Keratinocyte (primary cell): ENCODE measurements at regions not wholly inside any gene's neighbourhood (a gene's known extent, or its start where the extent isn't known, plus 50 kb on each side); places are given as distances from the start of the nearest gene placed in this dataset.

Experiments
- DNase-seq: peaks from one replicate; pipeline ENCODE4 v3.0.0-alpha.2; 2011; ENCODE audit warnings: low read depth, missing footprints, low spot score
- FAIRE-seq: peaks from 2 replicates; lab custom pipeline; 2011; peaks lifted over from hg19 to GRCh38; lab: Jason Lieb, UNC
- H2AFZ ChIP-seq: 2 replicates; pipeline ENCODE4 v1.6.0; 2012; ENCODE audit warnings: low read length, control low read depth, inconsistent platforms; ENCODE audit not compliant: control insufficient read depth
- H3K27ac ChIP-seq: 2 replicates; pipeline ENCODE4 v1.5.1; 2011; ENCODE audit warnings: low read length; ENCODE audit not compliant: control insufficient read depth, insufficient read depth
- H3K27me3 ChIP-seq: 3 replicates; pipeline ENCODE4 v1.6.0; 2011; ENCODE audit warnings: low read length; ENCODE audit not compliant: control insufficient read depth, insufficient read depth; ENCODE audit errors: extremely low read depth
- H3K36me3 ChIP-seq, 2 experiments: 2 replicates in 1 of 2; 3 replicates in 1 of 2; pipeline ENCODE4 v1.5.1; 2011; ENCODE audit warnings: low read length in 2 of 2, mild to moderate bottlenecking in 1 of 2; ENCODE audit not compliant: control insufficient read depth in 2 of 2, insufficient read depth in 2 of 2; ENCODE audit errors: extremely low read depth in 1 of 2
- H3K4me1 ChIP-seq: 3 replicates; pipeline ENCODE4 v1.5.1; 2011; ENCODE audit warnings: low read length; ENCODE audit not compliant: control insufficient read depth, insufficient read depth; ENCODE audit errors: extremely low read depth
- H3K4me2 ChIP-seq: 3 replicates; pipeline ENCODE4 v1.6.0; 2011; ENCODE audit warnings: low read depth, low read length; ENCODE audit not compliant: control insufficient read depth, insufficient read depth; ENCODE audit errors: extremely low read depth
- H3K4me3 ChIP-seq, 3 experiments: fragments of 200-600 bp in 1 of 3; sonication (generic) in 1 of 3; 2 replicates in 2 of 3; 3 replicates in 1 of 3; pipeline ENCODE4 v1.5.1; 2011 to 2016; ENCODE audit warnings: low read length in 3 of 3, mild to moderate bottlenecking in 3 of 3, control low read depth in 2 of 3, inconsistent platforms in 1 of 3, low read depth in 1 of 3, mixed read lengths in 1 of 3, mixed run types in 1 of 3, moderate library complexity in 1 of 3; ENCODE audit not compliant: control insufficient read depth in 2 of 3, insufficient read depth in 2 of 3; ENCODE audit errors: extremely low read depth in 1 of 3
- H3K79me2 ChIP-seq: 2 replicates; pipeline ENCODE4 v1.6.0; 2012; ENCODE audit warnings: low read length; ENCODE audit not compliant: control insufficient read depth, insufficient read depth
- H3K9ac ChIP-seq: 3 replicates; pipeline ENCODE4 v1.6.0; 2011; ENCODE audit warnings: low read length; ENCODE audit not compliant: control insufficient read depth, insufficient read depth; ENCODE audit errors: extremely low read depth
- H3K9me1 ChIP-seq: 3 replicates; pipeline ENCODE4 v1.6.0; 2011; ENCODE audit warnings: low read length; ENCODE audit not compliant: control insufficient read depth, insufficient read depth; ENCODE audit errors: extremely low read depth
- H3K9me3 ChIP-seq: 2 replicates; pipeline ENCODE4 v1.5.1; 2012; ENCODE audit warnings: low read depth, low read length; ENCODE audit not compliant: control insufficient read depth
- H4K20me1 ChIP-seq: 3 replicates; pipeline ENCODE4 v1.6.0; 2011; ENCODE audit warnings: low read length; ENCODE audit not compliant: control insufficient read depth, insufficient read depth; ENCODE audit errors: extremely low read depth
- EZH2 ChIP-seq: IDR thresholded peaks from one replicate; pipeline ENCODE4 v1.6.1; 2012; ENCODE audit warnings: inconsistent platforms, mild to moderate bottlenecking, low read length, moderate library complexity
- dilution Hi-C: fragments of 300-500 bp; cut with MboI; formaldehyde crosslinking; loops from one replicate; pipeline ENCODE4 v1.7.0; 2020; ENCODE audit warnings: low sequenced_read_pairs; ENCODE audit not compliant: extremely low pct_ligation_motif_present
- TF ChIP-seq, protein P1 (sequence below), 3 experiments: IDR thresholded peaks in 1 of 3; conservative IDR thresholded peaks in 1 of 3; optimal IDR thresholded peaks in 1 of 3; 2 replicates in 2 of 3; 3 replicates in 1 of 3; pipeline versions ENCODE3 to v1.5.1; 2011; ENCODE audit warnings: low read length in 3 of 3, mild to moderate bottlenecking in 3 of 3, moderate library complexity in 2 of 3, control low read depth in 1 of 3, inconsistent platforms in 1 of 3; ENCODE audit not compliant: insufficient read depth in 2 of 3; ENCODE audit errors: extremely low read depth in 1 of 3

GRCh38 chr4:137678796-137679195 lies 146.5 kb upstream of the PCDH18 start:
- no peaks in the 10 kb centered on the region for H3K27me3 ChIP-seq
- TF ChIP-seq, protein P1, sequence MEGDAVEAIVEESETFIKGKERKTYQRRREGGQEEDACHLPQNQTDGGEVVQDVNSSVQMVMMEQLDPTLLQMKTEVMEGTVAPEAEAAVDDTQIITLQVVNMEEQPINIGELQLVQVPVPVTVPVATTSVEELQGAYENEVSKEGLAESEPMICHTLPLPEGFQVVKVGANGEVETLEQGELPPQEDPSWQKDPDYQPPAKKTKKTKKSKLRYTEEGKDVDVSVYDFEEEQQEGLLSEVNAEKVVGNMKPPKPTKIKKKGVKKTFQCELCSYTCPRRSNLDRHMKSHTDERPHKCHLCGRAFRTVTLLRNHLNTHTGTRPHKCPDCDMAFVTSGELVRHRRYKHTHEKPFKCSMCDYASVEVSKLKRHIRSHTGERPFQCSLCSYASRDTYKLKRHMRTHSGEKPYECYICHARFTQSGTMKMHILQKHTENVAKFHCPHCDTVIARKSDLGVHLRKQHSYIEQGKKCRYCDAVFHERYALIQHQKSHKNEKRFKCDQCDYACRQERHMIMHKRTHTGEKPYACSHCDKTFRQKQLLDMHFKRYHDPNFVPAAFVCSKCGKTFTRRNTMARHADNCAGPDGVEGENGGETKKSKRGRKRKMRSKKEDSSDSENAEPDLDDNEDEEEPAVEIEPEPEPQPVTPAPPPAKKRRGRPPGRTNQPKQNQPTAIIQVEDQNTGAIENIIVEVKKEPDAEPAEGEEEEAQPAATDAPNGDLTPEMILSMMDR (optimal IDR thresholded peaks at IDR 0.05 in 1 of 3, IDR thresholded peaks at IDR 0.05 in 1 of 3, conservative IDR thresholded peaks at IDR 0.05 in 1 of 3; ENCODE audit: extremely low read depth in 1 of 3, insufficient read depth in 2 of 3, low read length in 3 of 3) = no peak
- no peak for TF ChIP-seq EZH2
- no peaks in the 10 kb centered on the region for H3K9me1 ChIP-seq
- no peaks in the 10 kb centered on the region for H3K4me1 ChIP-seq
- H3K4me2 ChIP-seq = no peak overlapping the region
- peak; percentile 44 for FAIRE-seq
- H3K4me3 ChIP-seq = no peak overlapping the region
- H3K27ac ChIP-seq = no peak overlapping the region
- dilution Hi-C loops = no loop called here
- H3K36me3 ChIP-seq = no peaks in the 10 kb centered on the region
- H3K9me3 ChIP-seq = no peaks in the 10 kb centered on the region
- no peak overlapping the region for H3K9ac ChIP-seq
- no peak overlapping the region for H2AFZ ChIP-seq
- no peaks in the 10 kb centered on the region for H4K20me1 ChIP-seq
- no peak for DNase-seq
- no peaks in the 10 kb centered on the region for H3K79me2 ChIP-seq

DNA sequence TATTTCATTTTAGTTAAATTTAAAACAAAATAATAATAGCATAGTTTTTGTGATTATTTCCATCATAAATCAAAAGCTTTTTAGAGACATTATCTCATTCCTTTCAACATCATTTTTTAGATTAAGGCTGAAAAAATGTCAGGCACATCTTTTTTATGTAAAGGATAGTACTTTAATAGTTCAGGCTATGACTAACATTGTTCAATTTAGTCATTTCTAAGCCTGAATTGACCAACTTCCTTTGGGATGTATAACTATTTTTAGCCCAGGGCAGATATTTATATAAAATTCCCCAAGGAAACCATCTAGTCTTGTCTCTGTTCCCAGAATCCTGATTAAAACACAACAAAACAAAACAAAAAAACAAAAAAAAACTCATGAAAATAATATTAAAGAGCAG lies 145.6 kb upstream of the PCDH18 start:
- FAIRE-seq = no peak
- Histone ChIP-seq H3K27ac (no peak overlapping the region), H3K4me2 (no peak overlapping the region), H3K36me3 (no peaks in the 10 kb centered on the region), H4K20me1 (no peaks in the 10 kb centered on the region), H3K9me1 (no peaks in the 10 kb centered on the region), H3K9me3 (no peaks in the 10 kb centered on the region), H3K4me3 (no peak overlapping the region), H3K9ac (no peak overlapping the region), H3K4me1 (no peaks in the 10 kb centered on the region), H2AFZ (no peak overlapping the region), H3K79me2 (no peaks in the 10 kb centered on the region), H3K27me3 (no peaks in the 10 kb centered on the region)
- TF ChIP-seq EZH2 = no peak
- TF ChIP-seq, protein P1 (optimal IDR thresholded peaks at IDR 0.05 in 1 of 3, IDR thresholded peaks at IDR 0.05 in 1 of 3, conservative IDR thresholded peaks at IDR 0.05 in 1 of 3; ENCODE audit: extremely low read depth in 1 of 3, insufficient read depth in 2 of 3, low read length in 3 of 3) = no peak
- DNase-seq = no peak
- dilution Hi-C loops = no loop called here
